ENCODE measurements at regions not wholly inside any gene's neighbourhood (a gene's known extent, or its start where the extent isn't known, plus 50 kb on each side); places are given as distances from the start of the nearest gene placed in this dataset.

- H3K36me3 ChIP-seq = no peaks in the 10 kb centered on the region
- no peaks in the 10 kb centered on the region for H3K9me3 ChIP-seq
- no peak overlapping the region for H3K4me3 ChIP-seq
- 90% methylated on average over 1 of the region's 1 CpG for WGBS, 2 donors
- DNase-seq = no peak
- H3K27ac ChIP-seq = no peak overlapping the region
- no peak for TF ChIP-seq CTCF (IDR thresholded peaks at IDR 0.05)
- no peak for TF ChIP-seq POLR2A (IDR thresholded peaks at IDR 0.05)
- TF ChIP-seq POLR2AphosphoS5 (IDR thresholded peaks at IDR 0.05) = no peak
- no peak for TF ChIP-seq EP300 (IDR thresholded peaks at IDR 0.05)
- intact Hi-C loops (cut with DNase I) = no loop called here
- H3K27me3 ChIP-seq = no peaks in the 10 kb centered on the region
- no peaks in the 10 kb centered on the region for H3K4me1 ChIP-seq
Observed at GRCh38 chr18:42659187-42659586, 456.3 kb downstream of the RIT2 start.

- WGBS, 2 donors = 89 to 94% methylated on average over 4 of the region's 4 CpGs
- no peak for DNase-seq
- Histone ChIP-seq H3K36me3 (no peaks in the 10 kb centered on the region), H3K9me3 (no peaks in the 10 kb centered on the region), H3K4me1 (no peaks in the 10 kb centered on the region), H3K4me3 (no peak overlapping the region), H3K27ac (no peak overlapping the region), H3K27me3 (no peaks in the 10 kb centered on the region)
- intact Hi-C loops (cut with DNase I) = no loop called here
- TF ChIP-seq EP300 (IDR thresholded peaks at IDR 0.05) = no peak
- no peak for TF ChIP-seq POLR2AphosphoS5 (IDR thresholded peaks at IDR 0.05)
- no peak for TF ChIP-seq CTCF (IDR thresholded peaks at IDR 0.05)
- TF ChIP-seq POLR2A (IDR thresholded peaks at IDR 0.05) = no peak
Observed at GRCh38 chr18:42670860-42671259, 444.6 kb downstream of the RIT2 start.

- H3K27ac ChIP-seq = no peak overlapping the region
- no peak for DNase-seq
- no peaks in the 10 kb centered on the region for H3K9me3 ChIP-seq
- TF ChIP-seq EP300 (IDR thresholded peaks at IDR 0.05) = no peak
- TF ChIP-seq CTCF (IDR thresholded peaks at IDR 0.05) = no peak
- no peak for TF ChIP-seq POLR2AphosphoS5 (IDR thresholded peaks at IDR 0.05)
- no peak for TF ChIP-seq POLR2A (IDR thresholded peaks at IDR 0.05)
- no peak overlapping the region for H3K4me3 ChIP-seq
- WGBS, 2 donors = 13 to 64% methylated on average over 1 of the region's 1 CpG
- H3K36me3 ChIP-seq = no peaks in the 10 kb centered on the region
- no peaks in the 10 kb centered on the region for H3K4me1 ChIP-seq
- H3K27me3 ChIP-seq = no peaks in the 10 kb centered on the region
- intact Hi-C loops (cut with DNase I) = no loop called here
Observed at GRCh38 chr18:42675810-42676209, 439.7 kb downstream of the RIT2 start.

GRCh38 chr18:42683094-42683493 is 432.4 kb downstream of the RIT2 start:
- TF ChIP-seq POLR2A (IDR thresholded peaks at IDR 0.05) (no peak), POLR2AphosphoS5 (IDR thresholded peaks at IDR 0.05) (no peak), CTCF (IDR thresholded peaks at IDR 0.05) (no peak), EP300 (IDR thresholded peaks at IDR 0.05) (no peak)
- Histone ChIP-seq H3K36me3 (no peaks in the 10 kb centered on the region), H3K27ac (no peak overlapping the region), H3K4me3 (no peak overlapping the region), H3K9me3 (peaks cover 0 to 1% (median 0%) of the 10 kb centered on the region in 4 donors), H3K27me3 (no peaks in the 10 kb centered on the region), H3K4me1 (no peaks in the 10 kb centered on the region)
- WGBS, 2 donors = 84 to 87% methylated on average over 2 of the region's 2 CpGs
- intact Hi-C loops (cut with DNase I) = no loop called here
- DNase-seq = no peak

- no peak overlapping the region for H3K27ac ChIP-seq
- H3K9me3 ChIP-seq = no peaks in the 10 kb centered on the region
- no peaks in the 10 kb centered on the region for H3K4me1 ChIP-seq
- intact Hi-C loops (cut with DNase I) = no loop called here
- WGBS, 2 donors = 91% methylated on average over 4 of the region's 4 CpGs
- H3K36me3 ChIP-seq = no peaks in the 10 kb centered on the region
- H3K4me3 ChIP-seq = no peak overlapping the region
- no peak for DNase-seq
- H3K27me3 ChIP-seq = no peaks in the 10 kb centered on the region
- TF ChIP-seq CTCF (IDR thresholded peaks at IDR 0.05) (no peak), EP300 (IDR thresholded peaks at IDR 0.05) (no peak), POLR2AphosphoS5 (IDR thresholded peaks at IDR 0.05) (no peak), POLR2A (IDR thresholded peaks at IDR 0.05) (no peak)
Observed at GRCh38 chr18:42689310-42689709, 426.2 kb downstream of the RIT2 start.
